Fibroblast of pulmonary artery (primary cell): ENCODE measurements at regions not wholly inside any gene's neighbourhood (a gene's known extent, or its start where the extent isn't known, plus 50 kb on each side); places are given as distances from the start of the nearest gene placed in this dataset.

ENCODE experiments used
- DNase-seq: peaks from one replicate; pipeline ENCODE4 v3.0.0-alpha.2; 2010; ENCODE audit warnings: low read depth
- H3K4me3 ChIP-seq: replicated peaks from 2 replicates; pipeline ENCODE4 v1.5.1; 2011; ENCODE audit warnings: low read depth, mild to moderate bottlenecking, control low read depth, low read length, moderate library complexity
- CTCF ChIP-seq: IDR thresholded peaks from 2 replicates; pipeline ENCODE4 v1.5.1; 2011; ENCODE audit warnings: mild to moderate bottlenecking, control low read depth, low read length, inconsistent platforms; ENCODE audit errors: missing control alignments

GRCh38 chr12:4036671-4037271 is 163.6 kb upstream of the PARP11 start:
- no peak for DNase-seq
- no peak for TF ChIP-seq CTCF
- H3K4me3 ChIP-seq: no peak overlapping the region

- TF ChIP-seq CTCF: no peak
- H3K4me3 ChIP-seq: no peak overlapping the region
- no peak for DNase-seq
These were observed 161.7 kb upstream of the PARP11 start for GRCh38 chr12:4034921-4035320.

- no peak for DNase-seq
- TF ChIP-seq CTCF: no peak
- H3K4me3 ChIP-seq: no peak overlapping the region
These were observed 159.9 kb upstream of the PARP11 start for GRCh38 chr12:4032924-4033615.

GRCh38 chr12:4031703-4032291 is 158.6 kb upstream of the PARP11 start:
- DNase-seq: peak; percentile 22
- TF ChIP-seq CTCF: no peak
- peak overlapping the region; percentile 5 for H3K4me3 ChIP-seq

- peak overlapping the region; percentile 44 for H3K4me3 ChIP-seq
- TF ChIP-seq CTCF: no peak
- DNase-seq: peak; percentile 97
These were observed 157.9 kb upstream of the PARP11 start for GRCh38 chr12:4030929-4031702.

- DNase-seq: no peak
- H3K4me3 ChIP-seq: no peak overlapping the region
- no peak for TF ChIP-seq CTCF
These were observed 154.2 kb upstream of the PARP11 start for GRCh38 chr12:4027412-4027811.
